ENCODE measurements at regions not wholly inside any gene's neighbourhood (a gene's known extent, or its start where the extent isn't known, plus 50 kb on each side); places are given as distances from the start of the nearest gene placed in this dataset.

- no peaks in the 10 kb centered on the region for H3K36me3 ChIP-seq (ENCODE audit: control insufficient read depth, insufficient read depth, low read length)
- ATAC-seq (ENCODE audit: low read depth in 2 of 2) = no peak
- H3K4me3 Mint-ChIP-seq = no peak overlapping the region
Measured at GRCh38 chrX:96407072-96407471, 277.6 kb upstream of the DIAPH2 start.

GRCh38 chrX:96407501-96407900, 277.1 kb upstream of the DIAPH2 start:
- ATAC-seq (ENCODE audit: low read depth in 2 of 2) = no peak
- Histone ChIP-seq H3K27ac (ENCODE audit: insufficient read depth, low read length, poor library complexity, severe bottlenecking) (no peak overlapping the region), H3K4me1 (ENCODE audit: control insufficient read depth, insufficient read depth, low read length, poor library complexity, severe bottlenecking) (no peaks in the 10 kb centered on the region), H3K9me3 (ENCODE audit: control insufficient read depth in 2 of 2, low read length in 2 of 2) (no peaks in the 10 kb centered on the region), H3K4me3 (ENCODE audit: low read depth, low read length) (no peak overlapping the region), H3K27me3 (ENCODE audit: control insufficient read depth, insufficient read depth, low read length) (no peaks in the 10 kb centered on the region), H3K36me3 (ENCODE audit: control insufficient read depth, insufficient read depth, low read length) (no peaks in the 10 kb centered on the region)
- no peaks in the 10 kb centered on the region for H3K36me3 Mint-ChIP-seq
- DNase-seq = no peak
- no peaks in the 10 kb centered on the region for H3K4me1 Mint-ChIP-seq
- peaks cover 0 to 2% (median 0%) of the 10 kb centered on the region in 7 donors for H3K9me3 Mint-ChIP-seq
- no peak overlapping the region for H3K4me3 Mint-ChIP-seq
- H3K27ac Mint-ChIP-seq = no peak overlapping the region
- H3K27me3 Mint-ChIP-seq = no peaks in the 10 kb centered on the region

More at GRCh38 chrX:96407072-96407471, 277.6 kb upstream of the DIAPH2 start:
- Histone ChIP-seq H3K4me3 (ENCODE audit: low read depth, low read length) (no peak overlapping the region), H3K9me3 (ENCODE audit: control insufficient read depth in 2 of 2, low read length in 2 of 2) (no peaks in the 10 kb centered on the region), H3K4me1 (ENCODE audit: control insufficient read depth, insufficient read depth, low read length, poor library complexity, severe bottlenecking) (no peaks in the 10 kb centered on the region), H3K27me3 (ENCODE audit: control insufficient read depth, insufficient read depth, low read length) (no peaks in the 10 kb centered on the region), H3K27ac (ENCODE audit: insufficient read depth, low read length, poor library complexity, severe bottlenecking) (no peak overlapping the region)
- peaks cover 0 to 2% (median 0%) of the 10 kb centered on the region in 7 donors for H3K9me3 Mint-ChIP-seq
- H3K36me3 Mint-ChIP-seq = no peaks in the 10 kb centered on the region
- DNase-seq = no peak
- H3K27me3 Mint-ChIP-seq = no peaks in the 10 kb centered on the region
- H3K27ac Mint-ChIP-seq = no peak overlapping the region
- H3K4me1 Mint-ChIP-seq = no peaks in the 10 kb centered on the region

- Histone ChIP-seq H3K27me3 (ENCODE audit: control insufficient read depth, insufficient read depth, low read length) (no peaks in the 10 kb centered on the region), H3K36me3 (ENCODE audit: control insufficient read depth, insufficient read depth, low read length) (no peaks in the 10 kb centered on the region), H3K4me3 (ENCODE audit: low read depth, low read length) (no peak overlapping the region), H3K27ac (ENCODE audit: insufficient read depth, low read length, poor library complexity, severe bottlenecking) (no peak overlapping the region), H3K9me3 (ENCODE audit: control insufficient read depth in 2 of 2, low read length in 2 of 2) (no peaks in the 10 kb centered on the region), H3K4me1 (ENCODE audit: control insufficient read depth, insufficient read depth, low read length, poor library complexity, severe bottlenecking) (no peaks in the 10 kb centered on the region)
- Mint-ChIP-seq H3K4me3 (no peak overlapping the region), H3K9me3 (peaks cover 0 to 2% (median 0%) of the 10 kb centered on the region in 7 donors), H3K4me1 (no peaks in the 10 kb centered on the region), H3K27ac (no peak overlapping the region), H3K36me3 (no peaks in the 10 kb centered on the region), H3K27me3 (no peaks in the 10 kb centered on the region)
- ATAC-seq (ENCODE audit: low read depth in 2 of 2) (no peak), DNase-seq (no peak)
Measured at GRCh38 chrX:96407981-96408380, 276.7 kb upstream of the DIAPH2 start.

GRCh38 chrX:96410927-96411326, 273.7 kb upstream of the DIAPH2 start:
- Mint-ChIP-seq H3K4me1 (no peaks in the 10 kb centered on the region), H3K27me3 (no peaks in the 10 kb centered on the region), H3K27ac (no peak overlapping the region), H3K4me3 (no peak overlapping the region), H3K9me3 (peaks cover 0 to 2% (median 0%) of the 10 kb centered on the region in 7 donors), H3K36me3 (no peaks in the 10 kb centered on the region)
- Histone ChIP-seq H3K36me3 (ENCODE audit: control insufficient read depth, insufficient read depth, low read length) (no peaks in the 10 kb centered on the region), H3K27ac (ENCODE audit: insufficient read depth, low read length, poor library complexity, severe bottlenecking) (no peak overlapping the region), H3K4me1 (ENCODE audit: control insufficient read depth, insufficient read depth, low read length, poor library complexity, severe bottlenecking) (no peaks in the 10 kb centered on the region), H3K9me3 (ENCODE audit: control insufficient read depth in 2 of 2, low read length in 2 of 2) (no peaks in the 10 kb centered on the region), H3K4me3 (ENCODE audit: low read depth, low read length) (no peak overlapping the region), H3K27me3 (ENCODE audit: control insufficient read depth, insufficient read depth, low read length) (no peaks in the 10 kb centered on the region)
- no peak for DNase-seq
- no peak for ATAC-seq (ENCODE audit: low read depth in 2 of 2)

GRCh38 chrX:96417695-96418094, 266.9 kb upstream of the DIAPH2 start:
- Histone ChIP-seq H3K4me3 (ENCODE audit: low read depth, low read length) (no peak overlapping the region), H3K27ac (ENCODE audit: insufficient read depth, low read length, poor library complexity, severe bottlenecking) (no peak overlapping the region), H3K9me3 (ENCODE audit: control insufficient read depth in 2 of 2, low read length in 2 of 2) (no peaks in the 10 kb centered on the region), H3K36me3 (ENCODE audit: control insufficient read depth, insufficient read depth, low read length) (no peaks in the 10 kb centered on the region), H3K27me3 (ENCODE audit: control insufficient read depth, insufficient read depth, low read length) (no peaks in the 10 kb centered on the region), H3K4me1 (ENCODE audit: control insufficient read depth, insufficient read depth, low read length, poor library complexity, severe bottlenecking) (no peaks in the 10 kb centered on the region)
- Mint-ChIP-seq H3K27me3 (no peaks in the 10 kb centered on the region), H3K4me3 (no peak overlapping the region), H3K27ac (no peak overlapping the region), H3K36me3 (no peaks in the 10 kb centered on the region), H3K4me1 (no peaks in the 10 kb centered on the region), H3K9me3 (no peaks in the 10 kb centered on the region)
- DNase-seq (no peak), ATAC-seq (ENCODE audit: low read depth in 2 of 2) (no peak)

- Histone ChIP-seq H3K36me3 (ENCODE audit: control insufficient read depth, insufficient read depth, low read length) (no peaks in the 10 kb centered on the region), H3K9me3 (ENCODE audit: control insufficient read depth in 2 of 2, low read length in 2 of 2) (no peaks in the 10 kb centered on the region), H3K27ac (ENCODE audit: insufficient read depth, low read length, poor library complexity, severe bottlenecking) (no peak overlapping the region), H3K4me1 (ENCODE audit: control insufficient read depth, insufficient read depth, low read length, poor library complexity, severe bottlenecking) (no peaks in the 10 kb centered on the region), H3K27me3 (ENCODE audit: control insufficient read depth, insufficient read depth, low read length) (no peaks in the 10 kb centered on the region), H3K4me3 (ENCODE audit: low read depth, low read length) (no peak overlapping the region)
- ATAC-seq (ENCODE audit: low read depth in 2 of 2) (no peak), DNase-seq (no peak)
- H3K27ac Mint-ChIP-seq = no peak overlapping the region
- no peak overlapping the region for H3K4me3 Mint-ChIP-seq
- no peaks in the 10 kb centered on the region for H3K27me3 Mint-ChIP-seq
- no peaks in the 10 kb centered on the region for H3K4me1 Mint-ChIP-seq
- peaks cover 0 to 2% (median 0%) of the 10 kb centered on the region in 7 donors for H3K9me3 Mint-ChIP-seq
- no peaks in the 10 kb centered on the region for H3K36me3 Mint-ChIP-seq
Measured at GRCh38 chrX:96424007-96424406, 260.6 kb upstream of the DIAPH2 start.

GRCh38 chrX:96425200-96425599, 259.4 kb upstream of the DIAPH2 start:
- H3K27me3 Mint-ChIP-seq = no peaks in the 10 kb centered on the region
- ATAC-seq (ENCODE audit: low read depth in 2 of 2) = no peak
- no peak for DNase-seq
- H3K4me3 Mint-ChIP-seq = no peak overlapping the region
- H3K4me3 ChIP-seq (ENCODE audit: low read depth, low read length) = no peak overlapping the region
- H3K27me3 ChIP-seq (ENCODE audit: control insufficient read depth, insufficient read depth, low read length) = no peaks in the 10 kb centered on the region
- peaks cover 0 to 2% (median 0%) of the 10 kb centered on the region in 7 donors for H3K9me3 Mint-ChIP-seq
- H3K4me1 Mint-ChIP-seq = no peaks in the 10 kb centered on the region
- no peaks in the 10 kb centered on the region for H3K4me1 ChIP-seq (ENCODE audit: control insufficient read depth, insufficient read depth, low read length, poor library complexity, severe bottlenecking)
- H3K36me3 ChIP-seq (ENCODE audit: control insufficient read depth, insufficient read depth, low read length) = no peaks in the 10 kb centered on the region
- no peak overlapping the region for H3K27ac Mint-ChIP-seq
- H3K27ac ChIP-seq (ENCODE audit: insufficient read depth, low read length, poor library complexity, severe bottlenecking) = no peak overlapping the region
- no peaks in the 10 kb centered on the region for H3K36me3 Mint-ChIP-seq
- H3K9me3 ChIP-seq (ENCODE audit: control insufficient read depth in 2 of 2, low read length in 2 of 2) = no peaks in the 10 kb centered on the region

GRCh38 chrX:96430756-96431455, 253.7 kb upstream of the DIAPH2 start:
- DNase-seq (no peak), ATAC-seq (ENCODE audit: low read depth in 2 of 2) (no peak)
- H3K9me3 ChIP-seq (ENCODE audit: control insufficient read depth in 2 of 2, low read length in 2 of 2) = no peaks in the 10 kb centered on the region
- Mint-ChIP-seq H3K36me3 (no peaks in the 10 kb centered on the region), H3K27ac (no peak overlapping the region), H3K27me3 (no peaks in the 10 kb centered on the region), H3K4me3 (no peak overlapping the region), H3K4me1 (no peaks in the 10 kb centered on the region), H3K9me3 (peaks cover 0 to 2% (median 0%) of the 10 kb centered on the region in 7 donors)
- no peak overlapping the region for H3K4me3 ChIP-seq (ENCODE audit: low read depth, low read length)
- no peaks in the 10 kb centered on the region for H3K27me3 ChIP-seq (ENCODE audit: control insufficient read depth, insufficient read depth, low read length)
- H3K27ac ChIP-seq (ENCODE audit: insufficient read depth, low read length, poor library complexity, severe bottlenecking) = no peak overlapping the region
- H3K4me1 ChIP-seq (ENCODE audit: control insufficient read depth, insufficient read depth, low read length, poor library complexity, severe bottlenecking) = no peaks in the 10 kb centered on the region
- no peaks in the 10 kb centered on the region for H3K36me3 ChIP-seq (ENCODE audit: control insufficient read depth, insufficient read depth, low read length)
